ENCODE measurements at regions not wholly inside any gene's neighbourhood (a gene's known extent, or its start where the extent isn't known, plus 50 kb on each side); places are given as distances from the start of the nearest gene placed in this dataset.

DNA sequence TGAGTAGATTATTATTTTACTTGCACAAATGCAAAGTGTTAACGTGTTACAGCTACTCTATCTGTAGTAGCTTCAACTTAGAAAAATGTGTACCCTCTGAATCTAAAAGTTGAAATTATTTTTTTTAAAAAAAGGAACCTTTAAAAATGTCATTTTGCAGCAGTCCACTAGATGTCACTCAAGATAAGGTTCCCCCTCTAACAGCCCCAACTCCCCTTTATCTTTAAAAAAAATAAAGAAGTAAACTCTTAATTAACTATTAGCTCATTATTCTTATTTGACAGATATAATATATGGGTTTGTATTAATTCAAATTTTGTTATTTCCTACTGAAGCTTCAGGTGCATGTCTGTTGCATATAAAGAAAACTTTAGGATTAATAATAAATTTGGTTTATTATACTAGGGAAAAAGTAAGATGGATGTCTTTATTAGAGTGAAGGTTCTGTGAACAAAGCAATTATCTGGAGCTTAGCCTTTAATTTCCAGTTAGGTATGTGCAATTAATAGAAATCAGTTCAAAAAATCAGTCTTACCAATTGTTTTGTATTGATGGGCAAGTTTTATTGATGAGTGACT is 288.5 kb downstream of the VGLL3 start:
- no peak overlapping the region for H3K4me3 ChIP-seq (ENCODE audit: low read depth, low read length)
- no peak for DNase-seq (ENCODE audit: low read depth)
- peak; percentile 39 for TF ChIP-seq CTCF (IDR thresholded peaks at IDR 0.05; ENCODE audit: low read depth, low read length, missing control alignments)

- no peak for TF ChIP-seq CTCF (IDR thresholded peaks at IDR 0.05; ENCODE audit: low read depth, low read length, missing control alignments)
- H3K4me3 ChIP-seq (ENCODE audit: low read depth, low read length): no peak overlapping the region
- no peak for DNase-seq (ENCODE audit: low read depth)
Measured at GRCh38 chr3:86695752-86696151, 295.2 kb downstream of the VGLL3 start.

DNA sequence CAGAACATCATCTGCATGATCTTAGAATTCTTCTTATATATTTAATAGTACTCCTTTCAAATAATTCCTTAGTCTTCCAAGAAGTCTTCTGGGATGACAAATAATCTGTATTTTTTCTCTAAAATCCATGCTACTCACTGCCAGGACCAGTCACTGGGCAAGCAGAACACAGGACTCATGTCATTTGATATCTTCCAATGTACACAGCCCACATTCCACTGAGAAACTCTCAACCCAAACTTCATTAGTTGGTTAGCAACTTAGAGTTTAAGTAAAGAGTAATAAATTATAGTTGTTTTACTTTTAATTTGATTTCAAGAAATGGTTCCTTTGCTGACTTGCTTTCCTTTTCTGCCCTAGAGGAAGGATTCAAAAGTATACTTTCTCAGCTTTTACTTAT is 317.0 kb downstream of the VGLL3 start:
- DNase-seq (ENCODE audit: low read depth): no peak
- no peak overlapping the region for H3K4me3 ChIP-seq (ENCODE audit: low read depth, low read length)
- TF ChIP-seq CTCF (IDR thresholded peaks at IDR 0.05; ENCODE audit: low read depth, low read length, missing control alignments): no peak

DNA sequence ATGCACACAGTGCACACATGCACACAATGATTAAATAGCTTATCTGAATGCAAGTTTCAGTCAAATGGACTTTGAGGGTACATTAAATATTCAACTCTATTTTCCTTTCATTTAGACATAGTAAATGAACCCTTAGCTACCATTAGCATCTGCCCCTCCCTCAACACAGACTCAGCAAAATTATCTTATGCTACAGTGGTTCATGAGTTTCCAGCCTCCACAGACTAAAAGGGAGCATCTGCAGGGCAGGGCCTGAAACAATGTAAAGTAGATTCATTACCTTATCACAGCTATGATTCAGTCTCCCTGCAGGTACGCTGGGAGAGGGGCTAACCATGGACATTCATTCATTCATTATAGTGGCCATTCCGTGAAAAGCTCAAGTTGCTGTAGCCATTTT is 329.1 kb downstream of the VGLL3 start:
- DNase-seq (ENCODE audit: low read depth): no peak
- H3K4me3 ChIP-seq (ENCODE audit: low read depth, low read length): no peak overlapping the region
- no peak for TF ChIP-seq CTCF (IDR thresholded peaks at IDR 0.05; ENCODE audit: low read depth, low read length, missing control alignments)

GRCh38 chr3:86658876-86659275 is 332.1 kb downstream of the VGLL3 start:
- no peak for TF ChIP-seq CTCF (IDR thresholded peaks at IDR 0.05; ENCODE audit: low read depth, low read length, missing control alignments)
- DNase-seq (ENCODE audit: low read depth): no peak
- H3K4me3 ChIP-seq (ENCODE audit: low read depth, low read length): no peak overlapping the region

GRCh38 chr3:86654806-86655460 is 336.0 kb downstream of the VGLL3 start:
- TF ChIP-seq CTCF (IDR thresholded peaks at IDR 0.05; ENCODE audit: low read depth, low read length, missing control alignments): no peak
- H3K4me3 ChIP-seq (ENCODE audit: low read depth, low read length): no peak overlapping the region
- DNase-seq (ENCODE audit: low read depth): no peak

DNA sequence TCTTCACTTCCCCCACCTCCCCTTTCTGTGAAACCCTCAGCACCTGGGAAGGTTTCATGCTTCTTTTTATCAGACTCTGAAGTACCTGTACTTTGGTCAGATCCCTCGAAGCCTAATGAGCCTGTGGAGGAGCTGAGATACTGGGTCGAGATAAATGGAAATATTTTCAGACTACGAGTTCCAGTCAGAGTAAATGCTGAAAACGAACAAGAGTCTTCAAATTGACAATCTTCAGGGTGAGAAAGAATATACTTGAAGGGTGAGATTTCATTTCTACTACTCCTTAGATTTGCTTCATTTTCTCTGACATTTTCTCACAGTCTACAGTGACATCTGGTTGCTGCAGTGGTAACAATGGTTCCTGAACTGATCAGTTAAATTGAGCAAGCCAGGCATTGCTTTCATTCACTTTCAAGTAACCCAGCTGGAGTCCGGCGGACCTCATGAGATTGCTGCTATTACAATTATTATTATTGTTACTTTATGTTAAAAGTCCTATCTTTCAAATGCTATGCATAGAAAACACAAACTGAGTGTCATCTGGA is 337.2 kb downstream of the VGLL3 start:
- no peak overlapping the region for H3K4me3 ChIP-seq (ENCODE audit: low read depth, low read length)
- TF ChIP-seq CTCF (IDR thresholded peaks at IDR 0.05; ENCODE audit: low read depth, low read length, missing control alignments): no peak
- DNase-seq (ENCODE audit: low read depth): no peak

Data from GM12864 (cell line).